ENCODE measurements at regions not wholly inside any gene's neighbourhood (a gene's known extent, or its start where the extent isn't known, plus 50 kb on each side); places are given as distances from the start of the nearest gene placed in this dataset.

- H3K27ac Mint-ChIP-seq (ENCODE audit: low read depth, unreplicated experiment) = no peak overlapping the region
- ChIA-PET POLR2A (no interaction called here), CTCF (interaction anchor here (2.7 kb wide), 1 partner anchor 9 kb away, joined by 7 read pairs; no protein-coding TSS in a partner anchor)
- intact Hi-C loops (cut with micrococcal nuclease) = loop anchor here (10.0 kb wide), 1 partner anchor 416 kb away; no protein-coding TSS in a partner anchor
- no peaks in the 10 kb centered on the region for H3K9me3 Mint-ChIP-seq (ENCODE audit: unreplicated experiment)
- TF ChIP-seq CTCF (IDR thresholded peaks at IDR 0.05; ENCODE audit: unreplicated experiment) = no peak
- H3K27me3 Mint-ChIP-seq (ENCODE audit: insufficient read depth, unreplicated experiment) = peaks cover 47% of the 10 kb centered on the region
- no peaks in the 10 kb centered on the region for H3K36me3 Mint-ChIP-seq (ENCODE audit: insufficient read depth, unreplicated experiment)
- no peaks in the 10 kb centered on the region for H3K4me1 Mint-ChIP-seq (ENCODE audit: insufficient read depth, unreplicated experiment)
- BruUV-seq (replicated peaks) = no TSS peak
- H3K4me3 Mint-ChIP-seq (ENCODE audit: unreplicated experiment) = no peak overlapping the region
- no peak for DNase-seq (ENCODE audit: unreplicated experiment)
Measured at GRCh38 chr10:2628705-2629104, 438.6 kb upstream of the PFKP start.

DNA sequence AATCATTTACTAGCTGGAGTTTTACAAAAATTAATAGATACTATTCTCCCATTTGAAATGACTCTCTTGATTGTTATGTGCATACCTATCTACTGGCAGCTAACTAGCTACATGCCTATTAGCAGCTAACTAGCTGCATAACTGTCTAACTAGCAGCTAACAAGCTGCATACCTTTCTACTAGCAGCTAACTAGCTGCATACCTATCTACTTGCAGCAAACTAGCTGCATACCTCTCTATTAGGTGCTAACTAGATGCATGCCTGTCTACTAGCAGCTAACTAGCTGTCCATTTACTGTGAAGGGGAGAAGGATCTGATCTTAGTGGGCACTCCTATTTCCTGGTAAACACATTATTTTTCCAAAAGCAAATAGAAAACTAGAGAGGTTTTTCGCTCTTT is 439.4 kb upstream of the PFKP start:
- Mint-ChIP-seq H3K4me1 (ENCODE audit: insufficient read depth, unreplicated experiment) (no peaks in the 10 kb centered on the region), H3K27me3 (ENCODE audit: insufficient read depth, unreplicated experiment) (peaks cover 47% of the 10 kb centered on the region), H3K27ac (ENCODE audit: low read depth, unreplicated experiment) (no peak overlapping the region), H3K4me3 (ENCODE audit: unreplicated experiment) (no peak overlapping the region), H3K36me3 (ENCODE audit: insufficient read depth, unreplicated experiment) (no peaks in the 10 kb centered on the region), H3K9me3 (ENCODE audit: unreplicated experiment) (no peaks in the 10 kb centered on the region)
- intact Hi-C loops (cut with micrococcal nuclease) = loop anchor here (10.0 kb wide), 1 partner anchor 417 kb away; no protein-coding TSS in a partner anchor
- CTCF ChIA-PET = interaction anchor here (0.9 kb wide), 1 partner anchor 9 kb away, joined by 4 read pairs; no protein-coding TSS in a partner anchor
- no peak for DNase-seq (ENCODE audit: unreplicated experiment)
- BruUV-seq (replicated peaks) = no TSS peak
- POLR2A ChIA-PET = no interaction called here
- TF ChIP-seq CTCF (IDR thresholded peaks at IDR 0.05; ENCODE audit: unreplicated experiment) = no peak

DNA sequence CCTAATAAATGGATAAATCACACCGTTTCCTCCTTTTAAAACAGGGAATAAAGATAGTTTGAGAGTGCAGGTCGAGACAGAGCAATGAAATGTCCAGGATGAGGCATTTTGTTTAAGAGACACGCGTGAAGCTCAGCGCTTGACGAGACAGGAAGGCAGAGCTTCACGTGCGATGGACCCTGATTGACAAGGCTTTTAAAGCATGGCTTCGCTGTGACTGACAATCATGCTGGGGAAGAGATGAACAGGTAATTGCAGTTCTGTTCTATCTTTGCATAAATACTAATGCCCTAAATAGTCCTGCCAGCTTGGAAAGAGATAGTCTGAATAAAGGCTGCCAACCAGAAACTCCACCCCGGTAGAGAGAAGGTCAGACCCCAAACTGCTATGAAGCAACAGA is 442.3 kb upstream of the PFKP start:
- DNase-seq (ENCODE audit: unreplicated experiment) = no peak
- intact Hi-C loops (cut with micrococcal nuclease) = loop anchor here (10.0 kb wide), 1 partner anchor 420 kb away; no protein-coding TSS in a partner anchor
- no peak overlapping the region for H3K4me3 Mint-ChIP-seq (ENCODE audit: unreplicated experiment)
- POLR2A ChIA-PET = no interaction called here
- BruUV-seq (replicated peaks) = no TSS peak
- no peaks in the 10 kb centered on the region for H3K9me3 Mint-ChIP-seq (ENCODE audit: unreplicated experiment)
- no peaks in the 10 kb centered on the region for H3K36me3 Mint-ChIP-seq (ENCODE audit: insufficient read depth, unreplicated experiment)
- peaks cover 46% of the 10 kb centered on the region for H3K27me3 Mint-ChIP-seq (ENCODE audit: insufficient read depth, unreplicated experiment)
- no peak overlapping the region for H3K27ac Mint-ChIP-seq (ENCODE audit: low read depth, unreplicated experiment)
- TF ChIP-seq CTCF (IDR thresholded peaks at IDR 0.05; ENCODE audit: unreplicated experiment) = no peak
- peaks cover 6% of the 10 kb centered on the region for H3K4me1 Mint-ChIP-seq (ENCODE audit: insufficient read depth, unreplicated experiment)
- CTCF ChIA-PET = no interaction called here

DNA sequence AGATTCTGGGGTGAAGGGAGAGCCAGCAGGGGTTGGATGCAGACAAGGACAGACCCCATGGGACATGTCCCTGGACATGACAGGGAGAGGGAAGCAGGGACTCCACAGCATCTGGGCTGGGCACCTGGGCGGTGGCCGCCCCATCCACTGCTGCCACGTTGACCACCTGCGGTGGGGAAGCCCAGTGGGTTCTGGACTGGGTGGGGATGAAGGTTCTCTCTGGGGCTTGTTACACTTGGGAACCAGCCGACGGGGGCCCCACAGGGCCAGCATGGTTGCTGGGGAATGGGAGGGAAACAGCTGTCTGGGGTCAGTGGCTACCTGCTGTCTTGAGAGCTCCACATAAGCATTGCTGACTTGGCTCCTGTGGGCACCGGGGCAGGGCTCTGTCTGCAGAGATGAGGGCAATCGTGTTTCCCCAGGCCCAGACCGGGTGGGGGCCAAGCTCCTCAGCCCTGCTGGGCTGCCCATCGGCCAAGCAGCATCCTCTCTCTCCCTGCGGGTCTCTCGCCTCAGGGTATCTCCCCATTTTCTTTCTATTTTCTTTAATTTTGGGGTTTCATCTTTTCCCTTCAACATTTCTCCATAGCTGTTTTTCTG is 443.6 kb upstream of the PFKP start:
- H3K27ac Mint-ChIP-seq (ENCODE audit: low read depth, unreplicated experiment) = no peak overlapping the region
- ChIA-PET POLR2A (no interaction called here), CTCF (no interaction called here)
- H3K4me1 Mint-ChIP-seq (ENCODE audit: insufficient read depth, unreplicated experiment) = peaks cover 11% of the 10 kb centered on the region
- no peak overlapping the region for H3K4me3 Mint-ChIP-seq (ENCODE audit: unreplicated experiment)
- BruUV-seq (replicated peaks) = no TSS peak
- no peaks in the 10 kb centered on the region for H3K9me3 Mint-ChIP-seq (ENCODE audit: unreplicated experiment)
- no peak for TF ChIP-seq CTCF (IDR thresholded peaks at IDR 0.05; ENCODE audit: unreplicated experiment)
- H3K36me3 Mint-ChIP-seq (ENCODE audit: insufficient read depth, unreplicated experiment) = no peaks in the 10 kb centered on the region
- peaks cover 50% of the 10 kb centered on the region for H3K27me3 Mint-ChIP-seq (ENCODE audit: insufficient read depth, unreplicated experiment)
- DNase-seq (ENCODE audit: unreplicated experiment) = no peak
- intact Hi-C loops (cut with micrococcal nuclease) = loop anchor here (10.0 kb wide), 1 partner anchor 421 kb away; no protein-coding TSS in a partner anchor

All from MCF 10A (cell line).